GM13976 (cell line): ENCODE measurements at regions not wholly inside any gene's neighbourhood (a gene's known extent, or its start where the extent isn't known, plus 50 kb on each side); places are given as distances from the start of the nearest gene placed in this dataset.

Source experiments
- DNase-seq: peaks from one replicate; pipeline ENCODE4 v3.0.0; 2012; ENCODE audit warnings: low spot score
- in situ Hi-C: fragments of 300-500 bp; cut with MboI; formaldehyde crosslinking; loops from one replicate; pipeline ENCODE4 v1.12.0; 2022; ENCODE audit warnings: low sequenced_read_pairs, mixed read lengths, inconsistent platforms; ENCODE audit not compliant: unreplicated experiment
- TF ChIP-seq, protein P1 (sequence below): IDR thresholded peaks from 2 replicates; pipeline ENCODE4 v1.5.1; 2012; ENCODE audit warnings: borderline replicate concordance, mild to moderate bottlenecking; ENCODE audit not compliant: insufficient read depth; ENCODE audit errors: extremely low read depth, missing control alignments, control extremely low read depth

- DNase-seq, result no peak
- TF ChIP-seq, protein P1, sequence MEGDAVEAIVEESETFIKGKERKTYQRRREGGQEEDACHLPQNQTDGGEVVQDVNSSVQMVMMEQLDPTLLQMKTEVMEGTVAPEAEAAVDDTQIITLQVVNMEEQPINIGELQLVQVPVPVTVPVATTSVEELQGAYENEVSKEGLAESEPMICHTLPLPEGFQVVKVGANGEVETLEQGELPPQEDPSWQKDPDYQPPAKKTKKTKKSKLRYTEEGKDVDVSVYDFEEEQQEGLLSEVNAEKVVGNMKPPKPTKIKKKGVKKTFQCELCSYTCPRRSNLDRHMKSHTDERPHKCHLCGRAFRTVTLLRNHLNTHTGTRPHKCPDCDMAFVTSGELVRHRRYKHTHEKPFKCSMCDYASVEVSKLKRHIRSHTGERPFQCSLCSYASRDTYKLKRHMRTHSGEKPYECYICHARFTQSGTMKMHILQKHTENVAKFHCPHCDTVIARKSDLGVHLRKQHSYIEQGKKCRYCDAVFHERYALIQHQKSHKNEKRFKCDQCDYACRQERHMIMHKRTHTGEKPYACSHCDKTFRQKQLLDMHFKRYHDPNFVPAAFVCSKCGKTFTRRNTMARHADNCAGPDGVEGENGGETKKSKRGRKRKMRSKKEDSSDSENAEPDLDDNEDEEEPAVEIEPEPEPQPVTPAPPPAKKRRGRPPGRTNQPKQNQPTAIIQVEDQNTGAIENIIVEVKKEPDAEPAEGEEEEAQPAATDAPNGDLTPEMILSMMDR, result no peak
- in situ Hi-C loops, result no loop called here
Measured at GRCh38 chr7:136045992-136046391, 68.8 kb upstream of the MTPN start.

DNA sequence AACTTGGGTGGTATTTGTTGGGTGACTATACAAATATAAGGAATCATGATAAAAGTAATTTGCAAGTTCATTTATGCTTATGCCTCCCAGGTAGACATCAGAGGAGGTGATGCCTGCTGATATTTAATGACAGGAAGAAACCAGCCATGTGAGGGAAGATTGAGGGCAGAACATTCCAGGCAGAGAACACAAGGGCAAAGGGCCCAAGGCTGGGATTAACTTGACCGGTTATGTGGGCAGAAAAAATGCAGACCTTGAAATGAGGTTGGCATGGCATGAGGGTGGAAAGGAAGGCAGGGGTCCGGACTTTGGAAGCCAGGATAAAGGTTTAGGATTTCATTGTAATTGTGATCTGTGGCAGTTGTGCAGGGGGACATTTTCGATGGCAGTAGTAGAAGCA lies 68.0 kb upstream of the MTPN start:
- in situ Hi-C loops, result no loop called here
- TF ChIP-seq, protein P1, result no peak
- DNase-seq, result no peak

- TF ChIP-seq, protein P1, result no peak
- no peak for DNase-seq
- in situ Hi-C loops, result no loop called here
Measured at GRCh38 chr7:136039577-136040345, 62.6 kb upstream of the MTPN start.

- DNase-seq, result no peak
- in situ Hi-C loops, result no loop called here
Measured at GRCh38 chr7:136036336-136036735, 59.2 kb upstream of the MTPN start.

DNA sequence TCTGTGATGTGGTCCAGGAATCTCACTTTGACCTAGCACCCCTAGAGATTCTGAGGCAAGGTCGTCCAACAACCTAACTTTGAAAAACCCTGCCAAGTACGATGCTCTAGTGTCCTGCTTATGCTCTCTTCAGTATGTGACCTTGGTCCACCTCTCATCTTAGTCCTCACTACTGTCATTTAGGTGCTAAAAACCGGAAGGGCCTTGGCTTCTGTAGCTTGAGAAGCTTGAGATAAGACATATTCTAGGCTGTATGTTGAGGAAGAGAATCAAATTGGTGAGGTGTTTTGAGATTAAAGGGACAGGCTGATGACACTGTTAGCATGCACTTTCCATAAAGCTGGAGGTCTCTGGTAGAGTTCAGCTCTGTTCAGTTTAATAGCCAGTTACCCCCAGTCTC lies 57.0 kb upstream of the MTPN start:
- DNase-seq, result no peak
- TF ChIP-seq, protein P1, result no peak
- in situ Hi-C loops, result no loop called here

More at GRCh38 chr7:136036336-136036735, 59.2 kb upstream of the MTPN start:
- TF ChIP-seq, protein P1, result no peak

GRCh38 chr7:136033413-136034031 lies 56.4 kb upstream of the MTPN start:
- TF ChIP-seq, protein P1, result no peak
- DNase-seq, result no peak
- in situ Hi-C loops, result no loop called here
